ENCODE measurements at regions not wholly inside any gene's neighbourhood (a gene's known extent, or its start where the extent isn't known, plus 50 kb on each side); places are given as distances from the start of the nearest gene placed in this dataset.

- TF ChIP-seq CTCF (conservative IDR thresholded peaks at IDR 0.05; ENCODE audit: low read depth): no peak
- POLR2A ChIA-PET (ENCODE audit: low non-redundant PET): no interaction called here
- no peak overlapping the region for H3K27ac ChIP-seq
- DNase-seq (ENCODE audit: low spot score): peak; percentile 9
- CTCF ChIA-PET: interaction anchor here (0.5 kb wide), 1 partner anchor 21 kb away, joined by 3 read pairs; no protein-coding TSS in a partner anchor
Measured at GRCh38 chr1:99565606-99566289, 80.2 kb upstream of the PALMD start.

- POLR2A ChIA-PET (ENCODE audit: low non-redundant PET): no interaction called here
- DNase-seq (ENCODE audit: low spot score): no peak
Measured at GRCh38 chr1:99566290-99567021, 79.5 kb upstream of the PALMD start.

GRCh38 chr1:99570486-99571089 is 75.3 kb upstream of the PALMD start:
- no peak for TF ChIP-seq CTCF (conservative IDR thresholded peaks at IDR 0.05; ENCODE audit: low read depth)
- H3K27ac ChIP-seq: no peak overlapping the region
- DNase-seq (ENCODE audit: low spot score): no peak
- ChIA-PET POLR2A (ENCODE audit: low non-redundant PET) (no interaction called here), CTCF (no interaction called here)

More at GRCh38 chr1:99566290-99567021, 79.5 kb upstream of the PALMD start:
- H3K27ac ChIP-seq: no peak overlapping the region
- CTCF ChIA-PET: no interaction called here
- TF ChIP-seq CTCF (conservative IDR thresholded peaks at IDR 0.05; ENCODE audit: low read depth): no peak

DNA sequence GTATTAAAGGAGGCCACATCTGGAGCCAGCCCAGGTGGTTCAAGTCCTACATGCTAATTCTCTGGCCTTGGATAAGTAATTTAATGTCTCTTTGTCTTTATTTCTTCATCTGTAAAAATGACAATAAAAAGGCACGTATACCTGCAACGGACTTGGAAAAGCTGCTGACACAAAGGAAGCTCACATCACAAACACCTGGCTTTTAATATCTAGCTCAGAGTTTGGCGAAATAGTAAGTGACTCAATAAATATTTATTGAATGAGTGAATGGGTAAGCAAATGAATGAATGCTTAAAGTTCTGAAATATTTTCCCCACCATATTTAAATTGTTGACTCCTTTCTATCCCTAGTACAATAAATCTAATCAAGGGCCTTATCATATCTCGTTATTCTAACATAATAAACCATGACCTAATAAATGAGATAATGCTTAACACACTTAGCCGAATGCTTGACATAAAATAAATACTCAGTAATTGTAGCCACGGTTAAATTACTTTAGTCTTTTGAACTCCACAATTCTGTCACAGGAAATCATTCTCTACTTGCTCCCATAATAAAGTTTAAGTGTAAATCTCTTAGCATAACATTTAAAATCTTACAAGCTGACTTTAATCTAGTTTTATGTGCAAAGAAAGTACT is 74.7 kb upstream of the PALMD start:
- no peak overlapping the region for H3K27ac ChIP-seq
- no peak for TF ChIP-seq CTCF (conservative IDR thresholded peaks at IDR 0.05; ENCODE audit: low read depth)
- POLR2A ChIA-PET (ENCODE audit: low non-redundant PET): no interaction called here
- CTCF ChIA-PET: no interaction called here
- no peak for DNase-seq (ENCODE audit: low spot score)

DNA sequence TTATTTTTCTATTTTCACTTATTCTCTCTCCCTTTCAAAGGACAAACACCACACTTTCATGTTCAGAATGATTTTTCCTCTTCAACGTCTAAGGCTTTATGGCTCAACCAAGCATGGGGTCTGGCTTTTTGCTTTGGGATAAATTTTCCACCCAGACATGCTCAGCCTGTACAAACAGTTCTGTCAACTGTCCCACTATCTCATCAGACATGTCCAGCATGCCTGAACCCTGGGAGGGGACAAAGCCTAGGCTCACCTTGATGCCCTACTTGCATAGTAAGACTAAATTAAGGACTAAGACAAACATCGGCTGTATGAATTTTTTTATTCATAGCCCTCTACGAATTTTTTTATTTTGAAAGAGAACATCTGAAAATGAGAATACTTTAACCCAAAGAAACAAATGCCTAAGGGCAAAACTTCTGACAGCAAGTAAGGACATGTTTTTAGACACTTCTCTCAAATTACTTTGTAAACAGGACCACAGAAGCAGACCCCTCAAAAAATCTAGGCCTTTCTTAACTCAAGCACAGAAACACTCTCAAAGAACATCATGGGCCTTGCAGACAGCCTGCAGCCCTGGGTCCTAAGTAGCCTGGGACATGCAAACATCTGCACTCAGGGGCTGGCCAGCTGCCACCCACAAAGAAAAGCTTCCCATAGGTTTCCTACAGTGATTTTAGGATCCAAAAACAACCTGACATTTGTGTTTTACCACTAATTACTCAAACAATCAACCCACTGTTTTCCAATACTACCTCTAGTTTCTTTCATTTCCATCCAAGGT is 72.3 kb upstream of the PALMD start:
- H3K27ac ChIP-seq: no peak overlapping the region
- DNase-seq (ENCODE audit: low spot score): no peak
- ChIA-PET CTCF (no interaction called here), POLR2A (ENCODE audit: low non-redundant PET) (no interaction called here)
- no peak for TF ChIP-seq CTCF (conservative IDR thresholded peaks at IDR 0.05; ENCODE audit: low read depth)

DNA sequence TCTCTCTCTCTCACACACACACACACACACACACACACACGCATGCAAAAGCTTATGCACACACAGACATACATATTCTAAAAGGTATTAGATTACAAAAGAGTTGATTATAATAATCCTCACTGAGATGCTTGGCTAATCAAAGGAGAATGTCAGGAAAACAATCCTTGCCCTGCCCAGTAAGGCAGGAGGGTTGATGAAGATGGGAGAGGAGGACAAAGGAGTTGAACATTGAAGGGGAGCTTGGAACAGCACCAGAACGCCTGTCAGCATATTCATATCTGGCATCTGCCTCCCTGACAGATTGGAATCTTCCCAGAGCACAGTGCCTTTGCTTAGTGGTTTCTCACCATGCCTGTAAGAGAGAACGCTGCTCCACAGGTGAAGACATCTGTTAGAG is 68.6 kb upstream of the PALMD start:
- CTCF ChIA-PET: no interaction called here
- no peak for TF ChIP-seq CTCF (conservative IDR thresholded peaks at IDR 0.05; ENCODE audit: low read depth)
- H3K27ac ChIP-seq: no peak overlapping the region
- no peak for DNase-seq (ENCODE audit: low spot score)
- POLR2A ChIA-PET (ENCODE audit: low non-redundant PET): no interaction called here
